ENCODE measurements at regions not wholly inside any gene's neighbourhood (a gene's known extent, or its start where the extent isn't known, plus 50 kb on each side); places are given as distances from the start of the nearest gene placed in this dataset.

- no peak for DNase-seq
Observed at GRCh38 chr5:40288800-40289485, 390.8 kb upstream of the PTGER4 start.

GRCh38 chr5:40284863-40285262 lies 394.9 kb upstream of the PTGER4 start:
- DNase-seq = no peak

GRCh38 chr5:40278881-40279280 lies 400.8 kb upstream of the PTGER4 start:
- no peak for DNase-seq

- no peak for DNase-seq
Observed at GRCh38 chr5:40277161-40277906, 402.4 kb upstream of the PTGER4 start.

GRCh38 chr5:40276426-40277102 lies 403.2 kb upstream of the PTGER4 start:
- DNase-seq = no peak

GRCh38 chr5:40274568-40274967 lies 405.1 kb upstream of the PTGER4 start:
- no peak for DNase-seq

GRCh38 chr5:40273936-40274335 lies 405.8 kb upstream of the PTGER4 start:
- DNase-seq = no peak

GRCh38 chr5:40271476-40271875 lies 408.2 kb upstream of the PTGER4 start:
- DNase-seq = no peak

GRCh38 chr5:40270274-40270845 lies 409.4 kb upstream of the PTGER4 start:
- DNase-seq = no peak

- no peak for DNase-seq
Observed at GRCh38 chr5:40268088-40268487, 411.6 kb upstream of the PTGER4 start.

- DNase-seq = no peak
Observed at GRCh38 chr5:40266952-40267351, 412.8 kb upstream of the PTGER4 start.

GRCh38 chr5:40261984-40262383 lies 417.7 kb upstream of the PTGER4 start:
- no peak for DNase-seq

GRCh38 chr5:40260361-40260760 lies 419.4 kb upstream of the PTGER4 start:
- DNase-seq = no peak

GRCh38 chr5:40258222-40258621 lies 421.5 kb upstream of the PTGER4 start:
- DNase-seq = no peak

GRCh38 chr5:40240671-40241070 lies 439.0 kb upstream of the PTGER4 start:
- DNase-seq = no peak

GRCh38 chr5:40240111-40240510 lies 439.6 kb upstream of the PTGER4 start:
- no peak for DNase-seq

GRCh38 chr5:40238066-40238745 lies 441.5 kb upstream of the PTGER4 start:
- DNase-seq = no peak

GRCh38 chr5:40235471-40236400 lies 444.0 kb upstream of the PTGER4 start:
- DNase-seq = no peak

- no peak for DNase-seq
Observed at GRCh38 chr5:40233268-40233667, 446.4 kb upstream of the PTGER4 start.

GRCh38 chr5:40227931-40228330 lies 451.8 kb upstream of the PTGER4 start:
- DNase-seq = no peak
